Astrocyte of the spinal cord (primary cell): ENCODE measurements at regions not wholly inside any gene's neighbourhood (a gene's known extent, or its start where the extent isn't known, plus 50 kb on each side); places are given as distances from the start of the nearest gene placed in this dataset.

Experiments used
- DNase-seq: peaks from one replicate; pipeline ENCODE4 v3.0.0; 2011; ENCODE audit warnings: low read depth, low spot score
- H3K4me3 ChIP-seq: 2 replicates; pipeline ENCODE4 v1.5.1; 2011; ENCODE audit warnings: low read depth, mild to moderate bottlenecking, low read length, moderate library complexity
- CTCF ChIP-seq: IDR thresholded peaks from 2 replicates; pipeline ENCODE4 v1.5.1; 2012; ENCODE audit warnings: low read depth, mild to moderate bottlenecking, low read length, inconsistent platforms
- in situ Hi-C: cut with HindIII; loops from 2 replicates; pipeline ENCODE4 v1.10.0; 2017; ENCODE audit warnings: low sequenced_read_pairs

- no peak for DNase-seq
- in situ Hi-C loops, result no loop called here
- no peak for TF ChIP-seq CTCF
- no peak overlapping the region for H3K4me3 ChIP-seq
Measured at GRCh38 chr9:107914151-107914550, 424.6 kb upstream of the KLF4 start.

GRCh38 chr9:107907715-107908114 lies 418.1 kb upstream of the KLF4 start:
- TF ChIP-seq CTCF, result no peak
- no peak overlapping the region for H3K4me3 ChIP-seq
- in situ Hi-C loops, result no loop called here
- no peak for DNase-seq

GRCh38 chr9:107907255-107907654 lies 417.7 kb upstream of the KLF4 start:
- in situ Hi-C loops, result no loop called here
- no peak overlapping the region for H3K4me3 ChIP-seq
- no peak for DNase-seq
- no peak for TF ChIP-seq CTCF

- in situ Hi-C loops, result no loop called here
- TF ChIP-seq CTCF, result no peak
- no peak for DNase-seq
- no peak overlapping the region for H3K4me3 ChIP-seq
Measured at GRCh38 chr9:107906074-107906473, 416.5 kb upstream of the KLF4 start.

- in situ Hi-C loops, result no loop called here
- no peak for TF ChIP-seq CTCF
- DNase-seq, result no peak
- no peak overlapping the region for H3K4me3 ChIP-seq
Measured at GRCh38 chr9:107905308-107906020, 415.9 kb upstream of the KLF4 start.

GRCh38 chr9:107899961-107900330 lies 410.4 kb upstream of the KLF4 start:
- in situ Hi-C loops, result no loop called here
- no peak overlapping the region for H3K4me3 ChIP-seq
- TF ChIP-seq CTCF, result no peak
- no peak for DNase-seq
